PC-9 (cell line): ENCODE measurements at regions not wholly inside any gene's neighbourhood (a gene's known extent, or its start where the extent isn't known, plus 50 kb on each side); places are given as distances from the start of the nearest gene placed in this dataset.

Source experiments
- BruUV-seq: library from RNA; stranded (reverse); fragments of 400-500 nt; replicated peaks from 2 replicates; lab custom pipeline; 2021; lab: Mats Ljungman, UMichigan
- CTCF ChIA-PET: fragments of 300-600 bp; sonication (Branson Sonifier 250); formaldehyde crosslinking; loops from one replicate; lab custom pipeline; 2022; ENCODE audit warnings: antibody characterized with exemption; lab: Charles Lee
- POLR2A ChIA-PET: fragments of 300-600 bp; sonication (Branson Sonifier 250); formaldehyde crosslinking; loops from one replicate; lab custom pipeline; 2022; ENCODE audit warnings: antibody characterized with exemption; ENCODE audit not compliant: unreplicated experiment; lab: Charles Lee
- DNase-seq, 2 experiments: peaks; one replicate each; pipeline versions ENCODE4 v3.0.0 to v3.0.0-alpha.2; 2015 to 2022; ENCODE audit warnings: mixed read lengths in 1 of 2
- H2AFZ ChIP-seq: fragments of 200-600 bp; sonication (generic); 2 replicates; pipeline ENCODE4 v1.8.1; 2017; ENCODE audit warnings: antibody characterized with exemption
- H3F3A ChIP-seq: fragments of 200-600 bp; sonication (generic); 2 replicates; pipeline ENCODE4 v1.8.1; 2017; ENCODE audit warnings: antibody characterized with exemption, mild to moderate bottlenecking, low read depth; ENCODE audit not compliant: insufficient read depth
- H3K27ac ChIP-seq: fragments of 200-600 bp; sonication (generic); 2 replicates; pipeline ENCODE4 v1.6.1; 2016; ENCODE audit warnings: mixed run types
- H3K27me3 ChIP-seq: fragments of 200-600 bp; sonication (generic); 2 replicates; pipeline ENCODE4 v1.6.1; 2016; ENCODE audit warnings: low read depth, mixed run types; ENCODE audit not compliant: insufficient read depth
- H3K36me3 ChIP-seq: fragments of 200-600 bp; sonication (generic); 2 replicates; pipeline ENCODE4 v1.6.1; 2016; ENCODE audit warnings: low read depth, mixed run types
- H3K4me1 ChIP-seq: fragments of 200-600 bp; sonication (generic); replicated peaks from 2 replicates; pipeline ENCODE4 v1.6.1; 2016; ENCODE audit warnings: mixed run types; ENCODE audit not compliant: insufficient read depth
- H3K4me2 ChIP-seq: fragments of 200-600 bp; sonication (generic); 2 replicates; pipeline ENCODE4 v1.6.1; 2017; ENCODE audit warnings: mixed run types
- H3K4me3 ChIP-seq: fragments of 200-600 bp; sonication (generic); 2 replicates; pipeline ENCODE4 v1.6.1; 2016; ENCODE audit warnings: mixed run types
- H3K79me2 ChIP-seq: fragments of 200-600 bp; sonication (generic); 2 replicates; pipeline ENCODE4 v1.6.1; 2017; ENCODE audit warnings: low read depth, mixed run types
- H3K9me2 ChIP-seq: fragments of 200-600 bp; sonication (generic); 2 replicates; pipeline ENCODE4 v1.8.1; 2017; ENCODE audit warnings: mild to moderate bottlenecking; ENCODE audit not compliant: insufficient read depth
- H3K9me3 ChIP-seq: fragments of 200-600 bp; sonication (generic); 2 replicates; pipeline ENCODE4 v1.8.1; 2016; ENCODE audit warnings: low read depth; ENCODE audit not compliant: insufficient read depth
- H4K20me1 ChIP-seq: fragments of 200-600 bp; sonication (generic); 2 replicates; pipeline ENCODE4 v1.8.1; 2017; ENCODE audit not compliant: insufficient read depth
- CTCF ChIP-seq: fragments of 200-600 bp; sonication (generic); conservative IDR thresholded peaks from 2 replicates; pipeline ENCODE4 v1.6.1; 2017; ENCODE audit warnings: mixed run types, antibody characterized with exemption, mild to moderate bottlenecking, moderate library complexity
- EZH2 ChIP-seq: fragments of 200-600 bp; sonication (generic); IDR thresholded peaks from 2 replicates; pipeline ENCODE4 v1.8.0; 2017; ENCODE audit warnings: antibody characterized with exemption, low read depth
- intact Hi-C: fragments of 100-400 bp; cut with micrococcal nuclease; formaldehyde crosslinking; loops from one replicate; pipeline ENCODE4 v1.10.0; 2022; ENCODE audit not compliant: unreplicated experiment

- DNase-seq = peak in 1 of 2 experiments; percentile 25
- Histone ChIP-seq H4K20me1 (no peaks in the 10 kb centered on the region), H3K4me3 (no peak overlapping the region), H3K27me3 (no peaks in the 10 kb centered on the region), H3K36me3 (no peaks in the 10 kb centered on the region), H3F3A (no peaks in the 10 kb centered on the region), H3K79me2 (no peaks in the 10 kb centered on the region), H3K4me2 (no peak overlapping the region), H3K9me3 (no peaks in the 10 kb centered on the region), H3K9me2 (no peaks in the 10 kb centered on the region), H2AFZ (no peak overlapping the region), H3K4me1 (no peaks in the 10 kb centered on the region), H3K27ac (0 out of 2 replicates have a peak overlapping the region, but pooled peaks have one; percentile 38)
- TF ChIP-seq CTCF (peak; percentile 50; the same call in 1 of the 2 replicates), EZH2 (no peak)
- ChIA-PET CTCF (interaction anchor here (0.6 to 1.2 kb wide), 4 partner anchors 86 to 155 kb away, joined by 3 to 5 read pairs (median 4); partner anchors contain the start of gene AREG), POLR2A (interaction anchor here (0.6 kb wide), 1 partner anchor 734 kb away, joined by 3 read pairs; no protein-coding TSS in a partner anchor)
- intact Hi-C loops = loop anchor here (1.0 to 10.0 kb wide), 6 partner anchors 85 to 347 kb away; partner anchors contain the start of gene AREG
- no TSS peak for BruUV-seq
These were observed 87.2 kb downstream of the AREG start for GRCh38 chr4:74531963-74532794.

- no peaks in the 10 kb centered on the region for H3K4me1 ChIP-seq
- POLR2A ChIA-PET = no interaction called here
- H3K36me3 ChIP-seq = no peaks in the 10 kb centered on the region
- CTCF ChIA-PET = no interaction called here
- H2AFZ ChIP-seq = no peak overlapping the region
- H4K20me1 ChIP-seq = no peaks in the 10 kb centered on the region
- no peaks in the 10 kb centered on the region for H3K9me3 ChIP-seq
- H3K9me2 ChIP-seq = no peaks in the 10 kb centered on the region
- no peaks in the 10 kb centered on the region for H3K27me3 ChIP-seq
- H3F3A ChIP-seq = no peaks in the 10 kb centered on the region
- H3K27ac ChIP-seq = no peak overlapping the region
- intact Hi-C loops = loop anchor here (5.0 to 10.0 kb wide), 2 partner anchors 87 to 349 kb away; partner anchors contain the start of gene AREG
- no peak for TF ChIP-seq CTCF
- TF ChIP-seq EZH2 = no peak
- H3K4me3 ChIP-seq = no peak overlapping the region
- H3K4me2 ChIP-seq = no peak overlapping the region
- H3K79me2 ChIP-seq = no peaks in the 10 kb centered on the region
- no TSS peak for BruUV-seq
- DNase-seq = no peak
These were observed 89.2 kb downstream of the AREG start for GRCh38 chr4:74534121-74534520.

GRCh38 chr4:74534936-74535335 lies 90.0 kb downstream of the AREG start:
- DNase-seq = no peak
- H3K27ac ChIP-seq = no peak overlapping the region
- no peaks in the 10 kb centered on the region for H3F3A ChIP-seq
- no peaks in the 10 kb centered on the region for H3K9me2 ChIP-seq
- ChIA-PET CTCF (no interaction called here), POLR2A (no interaction called here)
- TF ChIP-seq EZH2 = no peak
- TF ChIP-seq CTCF = no peak
- H3K27me3 ChIP-seq = no peaks in the 10 kb centered on the region
- H4K20me1 ChIP-seq = no peaks in the 10 kb centered on the region
- no peak overlapping the region for H2AFZ ChIP-seq
- no peaks in the 10 kb centered on the region for H3K9me3 ChIP-seq
- H3K36me3 ChIP-seq = no peaks in the 10 kb centered on the region
- no peak overlapping the region for H3K4me3 ChIP-seq
- no peaks in the 10 kb centered on the region for H3K4me1 ChIP-seq
- intact Hi-C loops = loop anchor here (5.0 to 10.0 kb wide), 2 partner anchors 88 to 350 kb away; partner anchors contain the start of gene AREG
- H3K4me2 ChIP-seq = no peak overlapping the region
- no peaks in the 10 kb centered on the region for H3K79me2 ChIP-seq
- BruUV-seq = no TSS peak
